Peyer's patch (tissue), 4 donors: ENCODE measurements at regions not wholly inside any gene's neighbourhood (a gene's known extent, or its start where the extent isn't known, plus 50 kb on each side); places are given as distances from the start of the nearest gene placed in this dataset.

Experiments used
- DNase-seq, 3 donors: peaks; one replicate each; pipeline ENCODE4 v3.0.0-alpha.2; 2017 to 2019
- H3K27ac ChIP-seq, 4 donors: fragments of 200-600 bp; sonication (generic); one replicate each; pipeline ENCODE4 v1.5.1; 2016 to 2019
- H3K27me3 ChIP-seq, 2 donors: fragments of 200-600 bp; sonication (generic); one replicate each; pipeline ENCODE4 v1.5.1; 2019
- H3K36me3 ChIP-seq, 3 donors: fragments of 200-600 bp; sonication (generic); one replicate each; pipeline ENCODE4 v1.5.1; 2016 to 2019
- H3K4me1 ChIP-seq, 4 donors: fragments of 200-600 bp; sonication (generic); one replicate each; pipeline ENCODE4 v1.5.1; 2016 to 2019
- H3K4me3 ChIP-seq, 4 donors: fragments of 200-600 bp; sonication (generic); 1 replicate in 3 of 4; 2 replicates in 1 of 4; pipeline ENCODE4 v1.5.1; 2016 to 2019; ENCODE audit warnings: mild to moderate bottlenecking in 1 of 4
- H3K9me3 ChIP-seq, 4 donors: fragments of 200-600 bp; sonication (generic); one replicate each; pipeline ENCODE4 v1.5.1; 2016 to 2019; ENCODE audit warnings: mild to moderate bottlenecking in 1 of 4
- POLR2A ChIP-seq, 2 donors: fragments of 450-650 bp; IDR thresholded peaks; one replicate each; pipeline ENCODE4 v1.5.1; 2017; ENCODE audit warnings: antibody characterized with exemption in 2 of 2, mild to moderate bottlenecking in 2 of 2, moderate library complexity in 2 of 2
- TF ChIP-seq, protein P1 (sequence below), 6 experiments: fragments of 450-650 bp in 4 of 6; fragments of 200-600 bp in 2 of 6; sonication (generic) in 1 of 6; IDR thresholded peaks; one replicate each; pipeline ENCODE4 v1.5.1; 2017 to 2019; ENCODE audit warnings: antibody characterized with exemption in 6 of 6, mild to moderate bottlenecking in 3 of 6, moderate library complexity in 1 of 6

GRCh38 chr14:89592961-89593360, 175.9 kb upstream of the FOXN3 start:
- TF ChIP-seq, protein P1, sequence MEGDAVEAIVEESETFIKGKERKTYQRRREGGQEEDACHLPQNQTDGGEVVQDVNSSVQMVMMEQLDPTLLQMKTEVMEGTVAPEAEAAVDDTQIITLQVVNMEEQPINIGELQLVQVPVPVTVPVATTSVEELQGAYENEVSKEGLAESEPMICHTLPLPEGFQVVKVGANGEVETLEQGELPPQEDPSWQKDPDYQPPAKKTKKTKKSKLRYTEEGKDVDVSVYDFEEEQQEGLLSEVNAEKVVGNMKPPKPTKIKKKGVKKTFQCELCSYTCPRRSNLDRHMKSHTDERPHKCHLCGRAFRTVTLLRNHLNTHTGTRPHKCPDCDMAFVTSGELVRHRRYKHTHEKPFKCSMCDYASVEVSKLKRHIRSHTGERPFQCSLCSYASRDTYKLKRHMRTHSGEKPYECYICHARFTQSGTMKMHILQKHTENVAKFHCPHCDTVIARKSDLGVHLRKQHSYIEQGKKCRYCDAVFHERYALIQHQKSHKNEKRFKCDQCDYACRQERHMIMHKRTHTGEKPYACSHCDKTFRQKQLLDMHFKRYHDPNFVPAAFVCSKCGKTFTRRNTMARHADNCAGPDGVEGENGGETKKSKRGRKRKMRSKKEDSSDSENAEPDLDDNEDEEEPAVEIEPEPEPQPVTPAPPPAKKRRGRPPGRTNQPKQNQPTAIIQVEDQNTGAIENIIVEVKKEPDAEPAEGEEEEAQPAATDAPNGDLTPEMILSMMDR (IDR thresholded peaks at IDR 0.05) = no peak
- no peak for TF ChIP-seq POLR2A (IDR thresholded peaks at IDR 0.05)
- Histone ChIP-seq H3K27me3 (no peaks in the 10 kb centered on the region), H3K27ac (no peak overlapping the region), H3K4me1 (peaks cover 0 to 2% (median 0%) of the 10 kb centered on the region in 4 donors), H3K4me3 (no peak overlapping the region), H3K9me3 (peaks cover 0 to under 1% (median 0%) of the 10 kb centered on the region in 4 donors), H3K36me3 (no peaks in the 10 kb centered on the region)
- DNase-seq = no peak

- H3K27ac ChIP-seq = peak overlapping the region in 1 of 4 donors; percentile 12
- H3K9me3 ChIP-seq = no peaks in the 10 kb centered on the region
- no peaks in the 10 kb centered on the region for H3K36me3 ChIP-seq
- DNase-seq = no peak
- H3K27me3 ChIP-seq = no peaks in the 10 kb centered on the region
- no peak overlapping the region for H3K4me3 ChIP-seq
- TF ChIP-seq POLR2A (IDR thresholded peaks at IDR 0.05) = no peak
- TF ChIP-seq, protein P1 (IDR thresholded peaks at IDR 0.05) = no peak
- peaks cover 0 to 5% (median 0%) of the 10 kb centered on the region in 4 donors for H3K4me1 ChIP-seq
These were observed 172.5 kb upstream of the FOXN3 start for GRCh38 chr14:89589400-89590118.

- H3K27ac ChIP-seq = peak overlapping the region in 1 of 4 donors; percentile 12
- DNase-seq = no peak
These were observed 171.8 kb upstream of the FOXN3 start for GRCh38 chr14:89588840-89589296.

DNA sequence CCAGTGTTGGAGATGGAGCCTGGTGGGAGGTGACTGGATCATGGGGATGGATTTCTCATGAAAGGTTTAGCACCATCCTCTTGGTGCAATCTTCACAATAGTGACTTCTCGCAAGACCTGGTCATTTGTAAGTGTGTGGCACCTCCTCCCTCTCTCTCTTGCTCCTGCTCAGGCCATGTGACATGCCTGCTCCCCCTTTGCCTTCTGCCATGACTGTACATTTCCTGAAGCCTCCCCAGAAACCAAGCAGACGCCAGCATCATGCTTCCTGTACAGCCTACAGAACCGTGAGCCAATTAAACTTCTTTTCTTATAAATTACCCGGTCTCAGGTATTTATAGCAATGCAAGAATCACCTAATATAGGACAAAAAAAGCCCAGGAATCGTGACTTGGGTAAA, 171.0 kb upstream of the FOXN3 start:
- no peak for TF ChIP-seq POLR2A (IDR thresholded peaks at IDR 0.05)
- TF ChIP-seq, protein P1 (IDR thresholded peaks at IDR 0.05) = no peak
- Histone ChIP-seq H3K9me3 (no peaks in the 10 kb centered on the region), H3K27ac (no peak overlapping the region), H3K27me3 (no peaks in the 10 kb centered on the region), H3K4me1 (peaks cover 0 to 5% (median 0%) of the 10 kb centered on the region in 4 donors), H3K4me3 (no peak overlapping the region), H3K36me3 (no peaks in the 10 kb centered on the region)
- DNase-seq = no peak

More at GRCh38 chr14:89588840-89589296, 171.8 kb upstream of the FOXN3 start:
- no peaks in the 10 kb centered on the region for H3K9me3 ChIP-seq
- H3K4me1 ChIP-seq = peaks cover 0 to 5% (median 0%) of the 10 kb centered on the region in 4 donors
- H3K4me3 ChIP-seq = no peak overlapping the region
- no peaks in the 10 kb centered on the region for H3K36me3 ChIP-seq
- no peak for TF ChIP-seq POLR2A (IDR thresholded peaks at IDR 0.05)
- TF ChIP-seq, protein P1 (IDR thresholded peaks at IDR 0.05) = no peak
- H3K27me3 ChIP-seq = no peaks in the 10 kb centered on the region

DNA sequence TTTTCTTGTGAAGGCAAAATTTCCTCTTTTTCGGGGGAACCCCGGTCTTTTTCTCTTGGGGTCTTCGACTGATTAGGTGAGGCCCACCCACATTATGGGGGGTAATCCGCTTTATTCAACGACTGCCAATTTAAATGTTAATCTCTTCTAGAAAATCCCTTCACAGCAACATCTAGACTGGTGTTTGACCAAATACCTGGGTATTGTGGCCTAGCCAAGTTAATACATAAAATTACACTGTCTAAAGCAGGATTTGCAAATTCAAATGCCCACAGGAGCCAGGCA, 170.0 kb upstream of the FOXN3 start:
- no peak overlapping the region for H3K27ac ChIP-seq
- TF ChIP-seq POLR2A (IDR thresholded peaks at IDR 0.05) = no peak
- TF ChIP-seq, protein P1 (IDR thresholded peaks at IDR 0.05) = no peak
- H3K27me3 ChIP-seq = no peaks in the 10 kb centered on the region
- peaks cover 0 to 5% (median 0%) of the 10 kb centered on the region in 4 donors for H3K4me1 ChIP-seq
- no peak overlapping the region for H3K4me3 ChIP-seq
- no peak for DNase-seq
- no peaks in the 10 kb centered on the region for H3K9me3 ChIP-seq
- H3K36me3 ChIP-seq = no peaks in the 10 kb centered on the region
